NCI-H748 treated with DMSO at 0.1 percent for 48 hours (cell line): ENCODE measurements at regions not wholly inside any gene's neighbourhood (a gene's known extent, or its start where the extent isn't known, plus 50 kb on each side); places are given as distances from the start of the nearest gene placed in this dataset.
"Not testable (repeated sequence)": the region's sequence is repeated elsewhere in the genome, so short reads cannot be mapped to it uniquely, and the experiment has no call there.

Experiments
- DNase-seq: peaks from one replicate; lab custom pipeline; 2025; lab: John Stamatoyannopoulos, UW

DNA sequence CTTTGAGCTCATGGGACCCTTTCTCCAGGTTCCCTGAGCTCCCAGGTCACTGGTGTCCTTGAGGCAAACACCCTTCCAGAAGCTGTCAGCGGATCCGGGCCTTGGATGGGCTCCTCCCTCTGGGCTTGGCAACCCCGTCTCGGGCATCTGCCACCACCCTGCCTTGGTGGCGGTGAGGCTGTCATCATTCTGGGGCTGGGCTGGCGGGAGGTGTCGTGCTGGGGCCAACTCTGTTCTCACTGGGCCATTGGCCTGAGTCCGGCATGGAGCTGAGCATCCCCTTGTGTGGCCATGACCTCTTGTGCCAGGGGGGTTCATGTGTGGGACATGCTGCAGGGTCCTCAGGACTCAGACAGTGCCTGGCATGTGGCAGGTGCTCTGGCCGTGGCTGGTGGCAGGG is 197.6 kb downstream of the LAT start:
- DNase-seq = no peak

GRCh38 chr16:29181921-29182411 is 197.1 kb downstream of the LAT start:
- not testable (repeated sequence) for DNase-seq

DNA sequence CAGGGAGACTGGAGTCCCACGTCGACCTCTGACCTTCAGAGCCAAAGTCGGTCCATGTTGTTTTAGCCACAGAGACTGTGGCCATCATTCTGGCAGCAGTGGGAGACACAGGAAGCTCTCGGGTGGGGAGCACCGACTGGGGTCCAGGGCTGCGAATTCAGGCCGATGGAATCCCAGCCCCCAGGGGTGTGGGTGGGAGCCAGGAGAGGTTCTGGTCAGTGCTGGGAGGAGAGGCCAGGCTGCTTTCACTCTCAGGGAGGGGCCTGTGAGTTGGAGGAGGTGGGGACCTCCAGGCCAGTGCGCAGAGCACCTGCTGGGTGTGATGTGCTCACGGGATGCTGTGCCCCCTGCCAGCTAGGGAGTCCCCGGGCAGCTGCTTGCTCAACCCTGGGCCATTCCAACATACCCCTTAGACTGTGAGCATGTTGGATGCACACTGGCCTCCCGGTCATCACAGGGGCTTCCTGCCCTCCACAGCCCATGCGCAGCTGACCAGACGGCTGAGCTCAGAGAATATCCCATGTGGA is 196.5 kb downstream of the LAT start:
- not testable (repeated sequence) for DNase-seq

DNA sequence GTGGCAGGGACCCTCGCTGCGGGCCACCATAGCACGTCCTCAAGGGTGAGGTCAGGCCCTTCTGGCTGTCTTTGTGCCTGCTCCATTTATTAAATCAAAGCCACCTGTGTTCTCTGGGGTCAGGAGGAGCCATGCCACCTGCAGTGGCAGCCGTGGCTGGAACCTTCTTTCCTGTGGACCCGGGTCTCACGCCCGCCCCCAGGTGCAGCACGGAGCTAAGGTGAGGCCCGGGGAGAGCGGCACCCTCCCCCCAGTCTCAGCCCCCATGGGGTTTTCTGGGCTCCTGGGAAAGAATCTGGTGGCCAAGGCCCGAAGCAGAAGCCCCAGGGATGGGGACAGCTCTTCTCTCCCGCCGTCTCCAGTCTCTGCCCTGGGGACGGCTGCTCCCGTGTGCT is 195.4 kb downstream of the LAT start:
- not testable (repeated sequence) for DNase-seq

DNA sequence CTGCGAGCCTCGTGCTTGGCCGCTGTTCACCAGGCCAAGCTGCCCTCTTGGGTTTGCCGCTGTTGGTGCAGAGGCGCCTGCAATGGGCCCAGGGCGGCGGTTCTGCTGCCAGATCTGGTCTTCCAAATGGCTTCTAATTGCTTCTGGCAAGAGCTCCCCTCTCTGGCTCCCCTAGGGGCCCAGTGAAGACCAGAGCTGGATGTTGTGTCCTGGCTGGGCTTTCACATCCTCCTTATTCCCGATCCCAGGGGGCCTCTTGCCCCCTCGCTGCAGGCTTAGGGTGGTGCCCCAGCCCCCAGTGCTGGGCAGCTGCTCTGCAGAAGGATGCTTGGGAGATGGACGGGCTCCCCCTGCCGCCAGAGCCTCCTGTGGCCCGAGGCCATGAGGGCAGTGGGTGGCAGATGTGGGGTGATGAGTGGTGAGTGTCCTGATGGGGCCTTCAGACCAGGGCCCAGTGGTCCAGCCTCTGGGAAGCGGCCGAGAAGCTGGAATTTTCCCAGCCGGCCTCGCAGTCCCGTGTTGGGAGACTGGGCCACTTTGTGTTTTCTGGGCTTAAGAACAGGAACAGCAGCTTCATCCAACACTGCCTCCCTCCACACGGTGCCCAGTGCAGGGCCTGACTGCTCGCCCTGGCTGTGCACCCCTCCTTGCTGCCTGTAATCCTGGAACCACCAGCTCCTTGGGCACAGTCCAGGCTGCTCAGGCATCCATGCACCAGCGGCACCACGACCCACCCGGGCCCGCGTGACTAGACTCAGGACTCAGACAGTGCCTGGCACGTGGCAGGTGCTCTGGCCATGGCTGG is 194.8 kb downstream of the LAT start:
- DNase-seq = not testable (repeated sequence)

DNA sequence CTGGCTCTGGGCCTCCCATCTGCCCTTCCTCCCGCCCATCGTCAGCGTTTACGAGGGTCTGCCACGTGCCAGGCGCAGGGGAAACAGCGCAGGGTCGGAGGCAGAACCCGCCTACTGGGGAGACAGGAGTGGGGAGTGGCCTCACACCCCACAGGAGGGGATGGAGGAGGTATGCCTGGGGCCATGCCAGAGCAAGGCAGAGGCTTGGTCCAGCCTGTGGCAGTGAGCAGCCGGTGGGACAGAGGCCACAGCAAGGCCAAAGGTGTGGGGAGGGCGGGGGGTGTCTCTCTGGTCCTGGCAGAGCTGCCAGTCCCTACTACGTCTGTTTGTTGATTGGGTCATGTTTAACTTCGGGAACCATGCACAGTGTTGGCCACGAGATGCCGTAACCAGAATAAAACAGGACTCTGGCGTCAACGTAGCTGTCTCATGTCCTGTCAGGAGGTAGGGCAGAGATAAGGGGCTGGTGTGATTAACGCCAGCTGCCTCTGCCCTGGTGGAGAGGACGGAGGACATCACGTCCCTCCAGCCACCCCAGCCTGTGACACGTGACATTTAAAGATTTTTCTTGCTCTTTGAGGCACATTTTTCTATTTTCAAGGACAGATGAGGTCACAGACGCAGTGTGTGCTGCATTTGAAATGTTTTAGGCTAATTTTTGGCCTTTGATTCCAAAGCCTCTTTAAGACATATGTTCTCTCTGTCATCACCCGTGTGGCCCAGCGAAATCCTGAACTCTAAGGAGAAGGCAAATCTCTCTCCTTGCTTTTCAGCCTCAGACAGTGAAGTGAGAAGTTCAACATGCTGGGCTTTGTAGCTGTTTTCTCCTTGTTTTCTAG is 193.3 kb downstream of the LAT start:
- DNase-seq = not testable (repeated sequence)

- DNase-seq = not testable (repeated sequence)
Measured at GRCh38 chr16:29177203-29177887, 192.5 kb downstream of the LAT start.

DNA sequence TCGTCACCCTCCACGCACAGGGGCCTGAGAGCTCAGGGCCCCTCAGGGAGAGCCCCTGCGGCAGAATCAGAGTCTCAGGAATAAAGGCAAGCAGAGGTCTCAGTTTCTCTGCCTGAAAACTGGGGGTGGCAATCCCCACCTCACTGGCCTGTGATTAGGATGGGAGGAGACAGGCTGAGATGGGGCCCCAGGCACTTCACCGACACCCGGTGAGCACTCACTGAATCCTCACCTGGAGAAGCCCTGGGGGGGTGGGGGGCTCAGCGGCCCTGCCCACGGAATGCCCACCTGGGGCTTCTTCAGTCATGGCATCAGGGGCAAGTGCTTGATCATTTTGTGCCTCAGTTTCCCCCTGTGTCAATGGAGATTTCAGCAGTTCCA is 192.0 kb downstream of the LAT start:
- DNase-seq = not testable (repeated sequence)

DNA sequence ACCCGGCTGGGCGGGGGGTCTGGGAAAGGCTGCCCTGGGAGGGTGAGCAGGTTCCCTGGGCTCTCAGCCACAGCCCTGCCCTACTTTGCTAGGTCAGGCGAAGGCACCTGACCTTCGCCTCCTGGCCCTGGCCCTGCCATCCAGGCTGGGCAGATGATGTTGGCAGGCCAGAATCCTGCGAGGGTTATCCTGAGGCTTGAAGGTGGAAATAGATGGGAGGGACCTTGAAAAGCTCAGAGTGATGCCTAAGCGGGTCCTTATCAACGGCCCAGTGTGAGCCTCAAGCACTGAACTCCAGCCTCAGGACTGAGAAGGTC is 191.3 kb downstream of the LAT start:
- DNase-seq = not testable (repeated sequence)

- DNase-seq = not testable (repeated sequence)
Measured at GRCh38 chr16:29175411-29176153, 190.7 kb downstream of the LAT start.

- DNase-seq = not testable (repeated sequence)
Measured at GRCh38 chr16:29173371-29174305, 188.8 kb downstream of the LAT start.

DNA sequence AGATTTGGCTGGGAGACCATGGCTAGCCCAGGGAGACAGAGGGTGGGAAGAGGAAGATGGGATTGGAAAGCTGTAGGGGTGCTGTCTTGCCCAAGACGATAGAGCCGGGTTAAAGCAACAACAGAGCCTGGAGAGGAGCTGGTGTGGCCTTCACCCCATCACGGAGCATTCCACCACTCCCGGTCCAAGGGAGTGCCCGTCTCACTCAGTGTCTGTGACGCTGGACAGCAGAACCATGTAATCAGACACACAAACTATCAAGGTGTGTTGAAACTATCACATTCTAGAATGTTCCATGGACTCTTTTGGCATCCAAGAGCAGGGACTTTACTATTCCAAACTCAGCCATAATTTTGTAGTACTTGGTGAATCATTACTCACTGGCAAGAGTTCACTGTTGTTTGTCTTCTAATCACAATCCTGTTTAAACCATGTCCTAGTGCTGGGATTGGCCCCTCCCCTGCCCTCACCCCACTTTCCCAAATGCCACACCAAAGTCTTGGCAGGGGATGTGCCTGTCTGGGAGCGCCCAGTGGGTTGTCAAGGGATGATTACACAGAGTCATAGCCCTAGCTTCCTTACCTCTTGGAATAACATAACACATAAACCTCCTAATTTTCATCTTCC is 187.4 kb downstream of the LAT start:
- DNase-seq = not testable (repeated sequence)

DNA sequence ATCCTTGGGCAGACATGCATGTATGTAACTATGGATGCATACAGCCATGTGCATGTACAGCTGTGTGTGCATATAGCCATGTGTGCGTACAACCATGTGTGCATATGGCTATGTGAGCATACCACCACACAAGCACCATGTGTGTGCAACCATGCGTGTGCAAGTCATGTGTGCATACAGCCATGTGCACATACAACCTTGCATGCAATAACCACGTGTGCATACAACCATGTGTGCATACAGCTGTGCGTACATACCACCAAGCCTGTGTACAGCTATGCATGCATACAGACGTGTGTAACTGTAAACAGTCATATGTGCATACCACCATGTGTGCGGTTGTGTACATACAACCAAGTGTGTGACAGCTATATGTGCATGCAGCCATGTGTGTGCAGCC is 186.4 kb downstream of the LAT start:
- DNase-seq = not testable (repeated sequence)

- DNase-seq = not testable (repeated sequence)
Measured at GRCh38 chr16:29170393-29171119, 185.7 kb downstream of the LAT start.

DNA sequence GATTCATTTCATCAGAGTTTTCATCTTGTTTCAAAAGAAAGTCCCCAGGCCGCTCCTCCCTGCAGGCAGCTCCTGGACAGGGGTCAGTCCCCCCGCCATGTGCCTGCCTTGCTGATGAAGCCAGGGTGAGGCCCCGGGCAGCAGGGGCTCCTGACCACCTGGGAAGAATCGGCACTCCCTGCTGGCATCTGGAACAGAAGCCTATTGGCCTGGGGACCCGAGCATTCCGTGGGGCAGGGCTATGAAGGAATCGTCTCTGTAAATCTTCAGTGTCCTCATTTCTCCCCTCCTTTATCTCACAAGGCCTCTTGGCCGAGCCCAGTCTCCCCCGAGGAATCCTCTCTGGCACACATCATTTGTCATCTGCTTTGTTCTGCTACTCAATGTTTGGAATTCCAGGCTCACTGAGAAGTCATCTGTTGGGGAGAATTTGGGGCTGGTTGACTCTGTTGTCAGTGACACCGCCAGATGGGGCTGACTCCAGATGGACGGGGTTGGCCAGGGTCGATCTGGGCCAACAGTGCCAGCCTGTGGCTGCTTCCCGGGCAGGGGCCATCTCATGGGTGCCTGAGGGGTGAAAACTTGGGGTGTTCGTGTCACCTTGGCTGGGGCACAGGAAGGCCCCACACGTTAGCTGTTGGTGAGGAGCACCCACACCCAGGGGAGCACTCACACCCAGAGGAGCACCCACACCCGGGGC is 184.6 kb downstream of the LAT start:
- not testable (repeated sequence) for DNase-seq

GRCh38 chr16:29168515-29169259 is 183.8 kb downstream of the LAT start:
- DNase-seq = not testable (repeated sequence)

- not testable (repeated sequence) for DNase-seq
Measured at GRCh38 chr16:29164442-29165089, 179.7 kb downstream of the LAT start.
